ENCODE measurements at regions not wholly inside any gene's neighbourhood (a gene's known extent, or its start where the extent isn't known, plus 50 kb on each side); places are given as distances from the start of the nearest gene placed in this dataset.

DNA sequence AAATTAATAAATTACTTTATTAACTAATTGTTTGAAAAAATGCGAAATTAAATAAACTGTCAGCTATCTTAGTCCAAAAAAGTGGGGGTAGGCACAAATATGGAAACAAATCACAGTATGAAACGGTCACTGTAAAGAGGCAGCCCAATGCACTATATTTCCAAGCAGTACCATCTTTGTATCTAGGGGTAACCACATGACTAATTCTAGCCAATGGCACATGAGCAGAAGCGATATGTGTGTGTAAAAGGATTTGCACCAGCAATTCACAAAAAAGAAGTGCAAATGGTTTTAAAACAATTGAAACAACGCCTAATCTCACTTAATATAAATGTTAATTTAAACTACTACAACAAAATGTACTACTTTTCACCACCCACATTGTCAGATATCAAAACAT lies 129.5 kb upstream of the PRNP start:
- no peak for DNase-seq

DNA sequence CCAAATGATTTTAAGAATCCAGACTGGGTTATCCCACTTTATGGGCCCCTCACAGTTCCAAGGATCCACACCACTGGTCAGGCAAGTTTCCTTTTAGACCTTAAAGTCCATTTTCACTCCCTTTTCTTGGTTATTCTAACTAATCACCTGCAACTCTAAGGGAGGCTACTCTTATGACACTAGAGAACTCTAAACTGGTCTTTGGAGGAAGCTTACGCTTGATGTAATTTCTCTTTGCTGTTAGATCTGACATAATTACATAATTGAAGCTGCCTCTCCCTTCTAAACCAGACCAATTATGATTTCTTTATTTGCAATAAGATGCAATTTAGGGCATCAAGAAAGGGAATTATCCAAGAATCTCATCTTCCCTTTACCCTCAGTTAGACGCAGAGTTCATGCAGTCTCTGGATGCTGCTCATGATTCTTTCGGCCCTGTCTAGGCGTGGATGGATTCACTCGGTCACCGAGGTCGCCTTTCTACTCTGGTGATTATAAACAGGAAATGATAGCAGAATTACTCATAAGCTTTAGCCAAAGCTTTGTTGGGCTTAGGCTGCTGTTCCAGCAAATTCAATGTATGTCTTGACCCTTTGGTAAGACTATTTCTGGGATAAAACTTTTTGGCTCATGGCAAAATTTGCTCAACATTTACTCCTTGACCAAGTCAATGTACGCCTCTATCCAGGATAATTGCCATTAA lies 130.9 kb upstream of the PRNP start:
- DNase-seq, result no peak

DNA sequence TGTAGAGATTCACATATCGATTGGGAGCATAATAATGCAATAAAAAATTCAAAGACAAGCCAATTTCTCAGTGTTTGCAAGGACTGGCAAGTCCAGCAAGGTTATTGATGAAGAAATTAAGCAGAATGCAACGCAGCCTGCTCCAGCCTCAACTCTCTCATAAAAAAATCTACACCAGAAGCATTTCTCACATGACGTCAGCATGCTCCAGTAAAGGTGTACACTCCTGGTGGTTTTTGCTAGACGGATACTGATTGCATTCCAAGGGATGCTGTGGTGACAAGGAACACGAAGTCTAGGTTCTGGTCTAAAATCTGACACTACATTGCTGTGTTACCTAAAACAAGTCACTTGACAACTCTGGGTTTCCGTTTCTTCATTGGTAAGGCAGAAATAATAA lies 131.9 kb upstream of the PRNP start:
- no peak for DNase-seq

DNA sequence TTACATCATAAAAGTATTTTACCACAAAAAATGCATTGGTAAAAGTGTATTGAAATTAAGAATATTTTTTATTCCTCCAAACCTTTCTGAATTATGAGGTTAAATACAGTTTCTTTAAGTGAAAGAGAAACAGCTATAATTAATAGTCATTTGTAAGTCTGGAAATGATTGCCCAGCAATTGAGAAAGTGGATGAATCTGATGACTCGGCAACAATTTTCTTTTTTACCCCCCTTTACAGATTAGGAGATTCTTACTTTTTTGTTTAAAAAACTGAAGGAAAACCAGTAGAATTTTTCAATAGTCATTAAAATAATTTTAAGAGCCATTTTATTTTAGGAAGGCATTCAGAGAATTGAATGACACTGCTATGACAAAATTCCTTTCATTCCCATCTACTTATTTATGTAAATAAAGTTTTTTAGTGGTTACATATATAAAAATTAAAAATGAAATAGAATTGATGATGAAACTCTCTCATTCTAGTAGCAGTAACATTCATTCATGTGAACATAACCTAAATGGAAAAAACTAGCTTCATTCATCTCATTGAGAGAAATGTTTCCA lies 134.1 kb upstream of the PRNP start:
- DNase-seq, result no peak

DNA sequence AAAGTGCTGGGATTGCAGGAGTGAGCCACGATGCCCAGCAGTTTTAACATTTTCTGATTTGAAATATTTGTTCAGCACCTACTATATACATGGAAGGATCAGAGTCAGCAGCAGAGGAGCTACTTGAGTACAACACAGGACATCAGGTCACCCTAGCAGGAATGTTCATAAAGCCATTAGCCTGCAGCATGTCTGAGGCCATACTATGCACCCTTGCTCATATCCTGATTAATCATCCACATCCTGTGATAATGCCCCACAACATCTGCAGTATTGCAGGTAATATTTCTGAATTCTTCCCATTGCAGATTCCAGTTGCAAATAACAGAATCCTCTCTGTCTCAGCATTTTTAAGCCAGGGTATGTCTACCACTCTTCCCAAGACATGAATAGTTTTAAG lies 135.5 kb upstream of the PRNP start:
- no peak for DNase-seq

DNA sequence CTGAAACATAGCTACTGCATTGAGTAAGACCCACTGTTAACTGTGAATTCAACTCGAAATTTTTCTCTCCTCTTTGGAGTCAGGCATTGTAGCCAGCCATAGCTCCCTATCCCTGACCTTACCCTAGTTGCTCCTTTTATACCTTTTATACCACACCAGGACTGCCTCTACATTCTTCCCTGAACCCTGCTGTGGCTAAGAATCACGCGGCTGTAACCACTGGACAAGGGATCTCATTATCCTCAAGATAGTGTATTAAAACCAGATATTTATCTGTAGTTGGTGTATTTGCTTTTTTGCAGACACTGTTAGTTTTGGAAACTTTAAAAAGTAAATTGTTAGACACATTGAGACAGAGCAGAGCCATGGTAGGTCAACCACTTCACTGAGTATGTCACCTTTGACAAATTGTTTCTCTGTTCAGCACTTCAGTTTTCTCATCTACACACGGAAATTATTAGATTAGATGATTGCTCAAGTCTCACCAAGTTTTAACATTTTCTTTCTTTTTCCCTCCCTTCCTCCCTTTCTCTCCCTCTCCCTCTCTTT lies 136.5 kb upstream of the PRNP start:
- no peak for DNase-seq

DNA sequence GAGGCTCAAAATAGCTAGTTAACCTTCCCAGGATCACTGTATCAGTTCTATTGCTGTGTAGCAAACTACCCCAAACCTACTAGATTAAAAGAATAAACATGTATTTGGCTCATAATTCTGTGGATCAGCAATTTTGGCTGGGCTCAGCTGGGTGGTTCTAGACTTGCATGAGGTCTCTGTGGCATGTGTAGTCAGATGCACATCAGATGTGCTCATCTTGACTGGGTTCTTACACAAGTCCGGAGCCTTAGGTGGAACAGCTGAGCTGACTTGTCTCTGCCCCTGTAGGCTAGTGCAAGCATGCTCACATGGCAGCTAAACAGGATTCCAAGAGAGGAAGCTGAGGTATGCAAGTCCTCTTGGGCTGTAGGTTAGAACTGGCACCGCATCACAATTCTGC lies 137.7 kb upstream of the PRNP start:
- no peak for DNase-seq

DNA sequence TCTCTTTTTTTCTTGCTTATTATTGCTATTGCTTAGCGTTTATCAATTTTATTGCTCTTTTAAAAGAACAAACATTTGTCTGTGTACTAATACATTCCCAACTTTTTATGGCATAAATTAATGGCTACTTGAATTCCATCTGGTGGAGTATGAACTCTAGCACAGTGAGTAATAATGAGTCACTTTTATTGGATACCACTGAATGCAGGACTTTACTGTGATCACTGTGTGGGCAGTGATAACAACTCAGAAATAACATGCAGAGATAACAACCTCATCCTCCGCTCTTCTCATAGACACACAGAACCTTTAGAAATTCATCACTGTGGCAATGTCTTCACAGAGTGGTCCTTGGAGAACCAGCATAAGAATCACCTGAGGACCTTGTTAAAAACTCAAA lies 139.5 kb upstream of the PRNP start:
- DNase-seq, result no peak

DNA sequence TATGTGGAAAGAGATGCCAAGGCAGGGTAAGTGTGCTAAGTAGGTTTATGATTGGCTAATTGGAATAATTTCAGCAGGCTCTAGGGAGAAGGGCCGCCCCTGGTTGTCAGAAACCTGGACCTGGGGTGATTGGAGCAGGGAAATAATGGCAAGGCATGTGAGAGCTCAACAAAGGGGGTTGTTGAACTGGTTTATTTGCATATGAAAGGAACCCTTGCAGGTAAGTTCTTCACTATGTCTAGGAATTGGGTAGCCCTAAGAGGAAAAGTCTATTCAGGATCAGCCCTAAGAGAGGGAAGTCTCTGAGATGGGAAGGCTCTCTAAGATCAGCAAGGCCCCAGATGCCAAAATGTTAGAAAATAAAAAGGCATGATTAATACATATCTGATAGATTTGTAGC lies 139.9 kb upstream of the PRNP start:
- no peak for DNase-seq

DNA sequence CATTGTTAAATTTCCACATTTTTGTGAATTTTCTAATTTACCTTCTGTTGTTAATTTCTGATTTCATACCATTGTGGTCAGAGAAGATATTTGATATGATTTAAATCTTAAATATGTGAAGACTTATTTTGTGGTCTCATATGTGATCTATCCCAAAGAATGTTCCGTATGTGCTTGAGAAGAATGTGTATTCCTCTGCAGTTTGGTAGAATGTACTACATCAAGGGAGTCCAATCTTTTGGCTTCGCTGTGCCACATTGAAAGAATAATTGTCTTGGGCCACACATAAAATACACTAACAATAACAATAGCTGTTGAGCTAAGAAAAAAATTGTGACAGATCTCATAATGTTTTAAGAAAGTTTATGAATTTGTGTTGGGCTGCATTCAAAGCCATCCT lies 140.7 kb upstream of the PRNP start:
- no peak for DNase-seq

DNA sequence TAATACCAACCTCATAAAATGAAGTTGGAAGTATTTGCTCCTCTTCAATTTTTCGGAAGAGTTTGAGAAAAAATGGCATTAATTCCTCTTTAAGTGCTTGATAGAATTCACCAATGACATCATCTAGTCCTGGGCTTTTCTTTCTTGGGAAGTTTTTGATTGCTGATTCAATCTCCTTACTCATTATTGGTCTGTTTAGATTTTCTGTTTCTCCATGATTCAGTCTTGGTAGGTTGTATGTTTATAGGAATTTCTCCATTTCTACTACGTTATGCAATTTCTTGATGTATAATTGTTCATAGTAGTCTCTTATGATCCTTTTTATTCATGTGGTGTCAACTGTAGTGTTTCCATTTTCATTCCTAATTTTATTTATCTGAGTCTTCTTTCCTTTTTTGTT lies 141.5 kb upstream of the PRNP start:
- DNase-seq, result no peak

DNA sequence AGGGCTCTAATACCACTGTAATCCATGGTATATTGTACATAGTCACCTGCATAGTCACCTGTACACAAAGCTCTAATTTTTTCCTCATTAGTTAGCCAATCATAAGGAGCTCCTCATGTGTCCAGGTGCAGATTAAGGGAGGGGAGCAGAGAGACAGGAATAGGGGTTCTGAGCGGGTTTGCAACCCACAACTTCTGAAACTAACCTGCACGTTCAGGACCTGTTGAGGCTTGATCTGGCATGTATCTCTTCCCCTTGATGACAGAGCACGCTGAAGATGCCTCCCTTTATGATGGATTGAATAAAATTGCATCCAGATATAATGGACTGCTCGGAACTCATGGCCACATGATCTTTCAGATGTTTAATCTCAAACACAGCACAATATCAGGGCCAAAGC lies 144.0 kb upstream of the PRNP start:
- DNase-seq, result no peak

DNA sequence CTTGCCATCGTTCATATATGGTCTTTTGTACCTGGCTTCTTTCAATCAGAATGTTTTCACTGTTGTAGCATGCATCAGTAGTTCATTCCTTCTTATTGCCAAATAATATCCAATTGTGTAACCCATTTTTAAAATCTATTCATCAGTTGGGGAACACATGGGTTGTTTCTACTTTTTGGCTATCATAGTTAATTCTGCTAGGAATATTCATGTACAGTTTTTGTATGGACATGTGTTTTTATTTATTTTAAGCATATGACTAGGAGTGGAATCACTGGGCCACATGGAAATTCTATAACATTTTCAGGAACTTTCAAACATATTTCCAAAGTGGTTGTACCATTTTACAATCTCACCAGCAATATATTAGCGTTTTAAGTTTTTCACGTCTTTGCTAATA lies 151.9 kb upstream of the PRNP start:
- DNase-seq, result no peak

DNA sequence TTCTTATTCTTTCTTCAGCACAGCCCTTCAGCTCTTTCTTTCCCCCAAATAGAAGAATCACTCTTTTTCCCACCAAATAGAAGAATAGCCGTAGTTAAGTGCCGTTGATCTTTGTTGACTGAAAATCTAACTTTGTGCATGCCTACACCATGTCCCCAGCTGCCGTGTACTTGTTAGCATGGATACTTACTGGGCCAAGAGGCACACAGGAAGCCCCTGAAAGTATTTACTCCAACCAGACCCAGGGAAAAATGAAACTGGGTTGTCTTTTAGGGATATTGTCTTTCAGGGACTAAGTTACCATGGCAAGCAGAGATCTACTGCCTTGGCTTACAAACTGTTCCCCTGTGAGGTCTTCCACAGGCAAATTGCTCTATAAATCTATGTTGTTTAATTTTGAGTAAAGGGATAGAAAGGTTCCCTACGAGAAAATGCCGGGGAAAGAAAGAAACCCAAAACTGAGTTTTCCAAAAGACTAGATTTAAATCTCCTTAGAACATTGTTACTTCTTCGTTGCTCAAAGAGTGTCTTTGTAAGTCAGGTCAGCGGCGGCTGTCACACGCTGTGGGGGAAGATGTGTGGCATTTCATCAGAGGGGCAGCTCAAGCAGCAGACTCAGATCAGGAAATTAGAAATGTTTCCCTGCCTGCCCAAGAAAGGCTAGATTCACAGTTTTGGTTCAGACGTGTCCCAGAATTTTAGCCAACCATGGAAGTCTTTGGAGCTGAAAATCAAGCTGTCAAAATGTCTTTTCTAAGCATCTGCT lies 152.7 kb upstream of the PRNP start:
- no peak for DNase-seq

DNA sequence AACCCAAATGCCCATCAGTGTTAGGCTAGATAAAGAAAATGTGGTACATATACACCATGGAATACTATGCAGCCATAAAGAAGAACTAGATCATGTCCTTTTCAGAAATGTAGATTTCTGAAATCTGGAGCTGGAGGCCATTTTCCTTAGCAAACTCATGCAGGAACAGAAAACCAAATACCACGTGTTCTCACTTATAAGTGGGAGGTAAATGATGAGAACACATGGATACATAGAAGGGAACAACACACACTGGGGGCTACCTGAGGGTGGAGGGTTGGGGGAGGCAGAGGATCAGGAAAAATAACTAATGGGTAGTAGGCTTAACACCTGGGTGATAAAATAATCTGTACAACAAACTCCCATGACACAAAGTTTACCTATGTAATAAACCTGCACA lies 153.5 kb upstream of the PRNP start:
- no peak for DNase-seq

DNA sequence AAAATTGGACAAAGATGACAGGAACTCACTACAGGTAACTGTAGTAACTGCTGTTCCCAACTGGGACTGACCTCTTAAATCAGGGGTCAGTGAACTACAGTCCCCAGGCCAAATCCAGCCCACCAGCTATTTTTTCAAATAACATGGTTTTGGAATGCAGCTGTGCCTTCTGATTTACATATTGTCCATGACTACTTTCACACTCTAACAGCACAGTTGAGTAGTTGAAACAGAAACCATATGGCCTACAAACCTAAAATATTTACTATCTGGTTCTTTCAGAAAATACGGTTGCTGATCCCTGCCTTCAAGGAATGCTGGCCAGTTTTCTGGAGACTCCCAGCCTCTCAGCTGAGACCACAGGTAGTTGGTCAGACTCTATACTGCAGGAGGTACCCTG lies 161.5 kb upstream of the PRNP start:
- no peak for DNase-seq

DNA sequence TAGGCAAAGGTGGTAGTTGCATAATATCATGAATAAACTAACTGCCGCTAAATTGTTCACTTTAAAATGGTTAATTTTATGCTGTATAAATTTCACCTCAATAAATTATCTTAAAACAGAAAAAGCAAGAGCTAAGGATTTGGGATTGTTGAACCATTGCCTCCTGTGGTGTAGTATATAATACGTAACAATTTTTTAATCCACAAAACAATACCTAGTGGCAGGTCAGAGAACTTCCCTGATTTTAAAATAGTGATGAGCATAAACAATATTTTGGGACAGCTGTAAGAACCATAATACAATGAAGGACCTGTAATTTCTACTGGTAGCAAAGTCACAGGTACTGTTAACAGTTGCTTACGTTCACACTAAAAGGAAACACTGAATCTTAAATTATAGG lies 161.9 kb upstream of the PRNP start:
- no peak for DNase-seq

DNA sequence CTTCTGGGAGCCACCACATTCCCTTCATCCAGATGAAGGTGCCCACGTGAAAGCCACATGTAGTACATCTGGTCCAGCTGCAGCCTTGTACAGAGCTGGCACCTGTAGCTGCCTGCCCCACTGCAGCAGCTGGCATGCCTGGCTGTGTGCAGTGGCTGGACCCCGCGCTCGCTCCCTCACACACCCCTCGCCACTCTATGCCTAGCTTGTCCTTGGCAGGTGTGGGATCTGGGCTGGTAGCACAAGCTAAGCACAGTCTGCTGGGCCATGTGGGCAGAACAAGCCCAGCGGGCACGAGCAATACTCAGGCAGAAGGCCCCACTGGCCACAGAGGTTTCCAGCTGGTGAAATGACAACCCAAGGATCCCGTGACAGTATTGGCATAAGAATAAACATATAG lies 163.9 kb upstream of the PRNP start:
- DNase-seq, result no peak

DNA sequence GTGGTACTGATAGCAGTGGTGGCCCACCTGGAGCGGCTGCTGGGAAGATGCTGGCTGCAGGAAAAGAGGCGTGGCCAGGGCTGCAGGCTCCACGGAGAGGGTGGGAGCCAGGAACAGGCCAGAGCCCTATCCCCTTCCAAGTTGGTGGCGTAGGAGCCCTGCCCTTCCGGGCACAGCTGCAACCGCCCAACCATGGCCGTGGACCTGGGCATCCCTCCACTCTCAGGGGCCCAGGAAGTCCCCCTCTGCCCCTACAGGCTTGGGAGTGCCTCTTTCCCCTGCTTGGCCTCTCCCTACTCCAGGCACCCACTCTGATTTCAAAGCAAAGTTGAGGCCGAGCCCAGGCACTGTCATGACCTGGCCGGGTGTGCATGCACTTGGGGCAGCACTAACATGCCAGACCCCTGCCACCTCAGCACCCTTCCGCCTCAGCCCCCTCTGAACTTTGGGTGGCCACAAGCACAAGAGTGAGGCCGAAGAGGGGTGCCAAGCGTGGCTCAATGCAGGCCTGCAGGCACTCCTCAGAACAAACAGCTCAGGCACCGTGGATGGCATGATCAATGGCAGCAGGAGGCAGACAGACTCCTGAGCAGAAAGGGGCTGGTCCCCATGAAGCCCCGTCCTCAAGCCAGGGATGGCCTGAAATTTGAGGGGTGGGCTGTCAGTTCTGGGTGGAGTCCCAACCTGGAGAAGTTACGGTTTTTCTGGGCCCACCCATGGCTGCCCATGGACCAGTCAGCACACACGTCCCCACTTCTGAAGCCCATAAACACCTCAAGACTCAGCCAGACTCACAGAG lies 164.9 kb upstream of the PRNP start:
- no peak for DNase-seq

DNA sequence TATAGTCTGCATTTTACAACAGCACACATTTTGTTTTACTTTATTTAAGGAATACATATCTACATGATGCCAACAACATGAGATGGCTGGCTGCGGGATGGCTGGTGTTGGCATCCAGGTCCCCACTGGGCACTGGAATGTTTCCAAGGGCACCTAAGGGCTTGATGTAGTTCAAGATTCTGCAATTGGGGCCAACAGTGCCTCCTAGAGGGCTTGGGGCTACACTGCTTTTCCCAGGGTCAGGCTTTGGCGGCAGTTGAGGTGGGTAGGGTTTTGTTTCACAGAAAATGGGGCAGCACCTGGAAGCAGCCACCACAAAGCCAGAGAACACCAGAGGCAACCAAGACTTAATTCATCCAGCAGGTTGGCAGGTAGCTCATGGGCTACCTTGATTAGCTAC lies 166.7 kb upstream of the PRNP start:
- no peak for DNase-seq

DNA sequence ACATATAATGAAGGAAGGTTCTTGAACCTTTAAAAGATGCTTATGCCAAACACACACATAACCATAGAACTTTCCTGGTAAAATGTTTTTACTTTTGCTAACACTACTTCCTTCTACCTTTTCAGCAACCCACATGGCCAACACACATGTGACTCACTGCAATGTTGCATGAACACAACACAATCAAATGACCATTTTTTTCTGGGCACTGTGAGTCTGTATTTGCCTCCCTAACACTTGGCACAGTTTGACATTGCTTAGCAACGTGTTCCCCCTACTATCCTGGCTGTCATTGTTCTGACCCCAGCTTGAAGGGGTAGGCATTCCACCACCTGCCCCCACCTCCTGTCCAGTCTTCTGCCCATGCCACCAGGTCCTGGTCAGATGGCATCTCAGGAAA lies 169.4 kb upstream of the PRNP start:
- DNase-seq, result no peak

DNA sequence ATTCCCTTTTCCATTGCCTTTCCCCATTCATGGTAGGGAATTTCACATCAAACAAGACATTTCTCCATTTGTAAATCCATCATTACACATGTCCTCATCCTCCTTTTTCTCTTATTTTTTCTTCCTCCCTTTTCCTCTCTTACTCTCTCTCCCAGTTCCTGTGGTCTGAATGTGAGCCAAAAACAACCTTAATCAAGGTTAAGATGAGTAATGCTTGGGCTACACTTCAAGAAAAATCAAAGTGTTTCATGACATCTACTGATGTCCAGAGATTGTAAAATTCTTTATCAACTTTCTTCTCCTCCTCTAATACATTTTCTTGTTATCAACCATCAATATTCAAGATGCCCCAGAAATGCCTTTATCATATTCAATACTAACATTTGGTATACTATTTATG lies 172.5 kb upstream of the PRNP start:
- no peak for DNase-seq

DNA sequence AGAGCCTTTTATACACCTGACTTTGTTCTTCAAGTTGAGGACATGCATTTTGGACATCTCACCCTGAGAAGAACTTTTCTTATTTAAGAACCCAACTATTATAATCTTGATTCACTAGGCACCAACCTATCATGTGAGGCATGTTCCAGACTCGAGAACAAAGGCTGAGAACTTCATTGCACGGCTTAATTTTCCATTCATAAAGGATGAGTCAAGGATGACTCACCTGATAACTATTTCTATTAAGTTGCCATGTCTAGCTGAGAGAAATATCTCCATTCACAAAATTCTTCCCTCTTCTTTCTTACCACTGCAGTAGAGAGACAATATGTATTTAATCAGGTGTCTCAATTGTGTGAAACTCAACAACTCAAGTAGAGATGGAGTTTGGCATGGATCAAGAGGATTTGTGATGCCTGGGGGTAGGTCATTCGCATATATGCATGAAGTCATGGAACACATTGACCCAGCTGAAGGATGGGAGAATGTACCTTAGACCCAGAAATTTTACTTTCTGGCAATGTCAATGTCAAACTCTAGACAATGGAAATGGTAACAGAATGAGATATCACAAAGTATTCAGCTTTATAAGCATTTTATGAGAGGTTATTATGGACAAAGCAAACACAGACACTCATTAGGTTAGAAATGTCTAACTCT lies 173.2 kb upstream of the PRNP start:
- DNase-seq, result no peak

All from T-helper 9 cell (primary cell).